Spleen (tissue), 11 donors: ENCODE measurements at regions not wholly inside any gene's neighbourhood (a gene's known extent, or its start where the extent isn't known, plus 50 kb on each side); places are given as distances from the start of the nearest gene placed in this dataset.

ENCODE experiments used
- DNase-seq: peaks from one replicate; pipeline ENCODE4 v3.0.0-alpha.2; 2020
- H3K27ac ChIP-seq, 8 donors: fragments of 200-600 bp; sonication (generic) in 7 of 8; 1 replicate in 4 of 8; 2 replicates in 4 of 8; pipeline versions ENCODE4 v1.5.0 to v1.8.0; 2016 to 2021; ENCODE audit warnings: inconsistent platforms in 4 of 8, mild to moderate bottlenecking in 4 of 8, moderate library complexity in 1 of 8
- H3K27me3 ChIP-seq, 7 donors: fragments of 200-600 bp; sonication (generic) in 6 of 7; replicated peaks in 1 of 7; 1 replicate in 4 of 7; 2 replicates in 3 of 7; pipeline versions ENCODE4 v1.5.0 to v1.8.0; 2016 to 2021; ENCODE audit warnings: inconsistent platforms in 3 of 7, mild to moderate bottlenecking in 1 of 7
- H3K36me3 ChIP-seq, 6 donors: fragments of 200-600 bp; sonication (generic) in 5 of 6; 1 replicate in 4 of 6; 2 replicates in 2 of 6; pipeline versions ENCODE4 v1.5.0 to v1.8.0; 2016 to 2021; ENCODE audit warnings: inconsistent platforms in 2 of 6
- H3K4me1 ChIP-seq, 6 donors: fragments of 200-600 bp; sonication (generic) in 5 of 6; 1 replicate in 3 of 6; 2 replicates in 3 of 6; pipeline versions ENCODE4 v1.5.0 to v1.8.0; 2016 to 2021; ENCODE audit warnings: inconsistent platforms in 3 of 6
- H3K4me3 ChIP-seq, 8 donors: fragments of 200-600 bp; sonication (generic) in 7 of 8; 1 replicate in 4 of 8; 2 replicates in 4 of 8; pipeline versions ENCODE4 v1.5.0 to v1.8.0; 2016 to 2021; ENCODE audit warnings: inconsistent platforms in 4 of 8, mild to moderate bottlenecking in 4 of 8, moderate library complexity in 2 of 8
- H3K9me3 ChIP-seq, 8 donors: fragments of 200-600 bp; sonication (generic) in 7 of 8; 1 replicate in 4 of 8; 2 replicates in 4 of 8; pipeline versions ENCODE4 v1.5.0 to v1.8.0; 2016 to 2021; ENCODE audit warnings: inconsistent platforms in 4 of 8
- CTCF ChIP-seq, 11 experiments: fragments of 200-600 bp in 7 of 11; fragments of 450-650 bp in 4 of 11; sonication (generic) in 4 of 11; IDR thresholded peaks in 8 of 11; conservative IDR thresholded peaks in 3 of 11; 1 replicate in 7 of 11; 2 replicates in 4 of 11; pipeline versions ENCODE4 v1.4.0 to v1.8.0; 2016 to 2021; ENCODE audit warnings: antibody characterized with exemption in 11 of 11, inconsistent platforms in 4 of 11, mild to moderate bottlenecking in 1 of 11
- POLR2A ChIP-seq, 3 donors: fragments of 450-650 bp; IDR thresholded peaks; one replicate each; pipeline ENCODE4 v1.5.1; 2017; ENCODE audit warnings: antibody characterized with exemption in 3 of 3, mild to moderate bottlenecking in 1 of 3
- POLR2AphosphoS5 ChIP-seq, 3 donors: sonication (generic); formaldehyde crosslinking; IDR thresholded peaks; one replicate each; pipeline ENCODE4 v1.5.1; 2017; ENCODE audit warnings: antibody characterized with exemption in 3 of 3
- WGBS, 5 donors: extraction: QIAGEN DNeasy Blood & Tissue Kit in 3 of 5; methylation state at CpG; one replicate each; pipeline versions ENCODE4 v1.1.5 to v1.1.7; 2013 to 2018; 5-methylcytosine and 5-hydroxymethylcytosine counted together
- intact Hi-C: fragments of 100-400 bp; cut with DNase I; formaldehyde crosslinking; loops from one replicate; pipeline ENCODE4 v1.15.0; 2023; ENCODE audit warnings: low total_unique reads
- donor health status: healthy with polysubstance abuse.
- donor health status: DM: no; HTN: no; CAD: no; lungs with moderate emphysema.
- donor health status: DM: no; HTN: no; CAD: no.
- donor health status: Bipolar disorder and iron deficiency.
- donor health status: healthy.
- donor health status: DM: no; HTN: no; CAD: no.
- donor health status: DM: yes; HTN: yes; CAD: no.

- Histone ChIP-seq H3K27me3 (no peaks in the 10 kb centered on the region), H3K9me3 (peaks cover 0 to 14% (median 4%) of the 10 kb centered on the region in 8 donors), H3K4me1 (no peaks in the 10 kb centered on the region), H3K27ac (no peak overlapping the region), H3K36me3 (no peaks in the 10 kb centered on the region), H3K4me3 (no peak overlapping the region)
- DNase-seq = no peak
- intact Hi-C loops = no loop called here
- no peak for TF ChIP-seq CTCF (IDR thresholded peaks at IDR 0.05 in 8 of 11, conservative IDR thresholded peaks at IDR 0.05 in 3 of 11)
- no peak for TF ChIP-seq POLR2AphosphoS5 (IDR thresholded peaks at IDR 0.05)
- TF ChIP-seq POLR2A (IDR thresholded peaks at IDR 0.05) = no peak
These were observed 294.2 kb upstream of the GRIN3A start for GRCh38 chr9:102032614-102033013.

GRCh38 chr9:102000956-102001355 lies 262.5 kb upstream of the GRIN3A start:
- no peak overlapping the region for H3K27ac ChIP-seq
- H3K27me3 ChIP-seq = no peaks in the 10 kb centered on the region
- H3K36me3 ChIP-seq = no peaks in the 10 kb centered on the region
- no peak for TF ChIP-seq POLR2A (IDR thresholded peaks at IDR 0.05)
- TF ChIP-seq POLR2AphosphoS5 (IDR thresholded peaks at IDR 0.05) = no peak
- no peak for TF ChIP-seq CTCF (IDR thresholded peaks at IDR 0.05 in 8 of 11, conservative IDR thresholded peaks at IDR 0.05 in 3 of 11)
- WGBS, 5 donors = 63 to 83% (median 82%) methylated on average over 1 of the region's 1 CpG
- H3K9me3 ChIP-seq = no peaks in the 10 kb centered on the region
- DNase-seq = no peak
- no peaks in the 10 kb centered on the region for H3K4me1 ChIP-seq
- intact Hi-C loops = no loop called here
- H3K4me3 ChIP-seq = no peak overlapping the region

- intact Hi-C loops = no loop called here
- Histone ChIP-seq H3K4me1 (no peaks in the 10 kb centered on the region), H3K9me3 (no peaks in the 10 kb centered on the region), H3K4me3 (no peak overlapping the region), H3K36me3 (no peaks in the 10 kb centered on the region), H3K27ac (no peak overlapping the region), H3K27me3 (no peaks in the 10 kb centered on the region)
- TF ChIP-seq POLR2AphosphoS5 (IDR thresholded peaks at IDR 0.05) = no peak
- TF ChIP-seq POLR2A (IDR thresholded peaks at IDR 0.05) = no peak
- no peak for TF ChIP-seq CTCF (IDR thresholded peaks at IDR 0.05 in 8 of 11, conservative IDR thresholded peaks at IDR 0.05 in 3 of 11)
- 67 to 89% (median 79%) methylated on average over 1 of the region's 1 CpG for WGBS, 5 donors
- DNase-seq = no peak
These were observed 261.0 kb upstream of the GRIN3A start for GRCh38 chr9:101999441-101999840.

- DNase-seq = no peak
- H3K4me3 ChIP-seq = no peak overlapping the region
- H3K27ac ChIP-seq = no peak overlapping the region
- no peaks in the 10 kb centered on the region for H3K9me3 ChIP-seq
- H3K36me3 ChIP-seq = no peaks in the 10 kb centered on the region
- H3K27me3 ChIP-seq = no peaks in the 10 kb centered on the region
- intact Hi-C loops = no loop called here
- no peak for TF ChIP-seq POLR2AphosphoS5 (IDR thresholded peaks at IDR 0.05)
- TF ChIP-seq POLR2A (IDR thresholded peaks at IDR 0.05) = no peak
- TF ChIP-seq CTCF (IDR thresholded peaks at IDR 0.05 in 8 of 11, conservative IDR thresholded peaks at IDR 0.05 in 3 of 11) = no peak
- WGBS, 5 donors = 69 to 78% (median 73%) methylated on average over 5 of the region's 5 CpGs
- no peaks in the 10 kb centered on the region for H3K4me1 ChIP-seq
These were observed 256.8 kb upstream of the GRIN3A start for GRCh38 chr9:101995231-101995630.
